ENCODE measurements at regions not wholly inside any gene's neighbourhood (a gene's known extent, or its start where the extent isn't known, plus 50 kb on each side); places are given as distances from the start of the nearest gene placed in this dataset.

- TF ChIP-seq CTCF (IDR thresholded peaks at IDR 0.05) = no peak
- TF ChIP-seq POLR2AphosphoS5 (IDR thresholded peaks at IDR 0.05; ENCODE audit: insufficient read depth in 1 of 2, low read depth in 1 of 2) = no peak
- no peak for TF ChIP-seq POLR2A (IDR thresholded peaks at IDR 0.05)
Observed at GRCh38 chr1:87542697-87543096, 214.0 kb downstream of the LMO4 start.
